ENCODE measurements at regions not wholly inside any gene's neighbourhood (a gene's known extent, or its start where the extent isn't known, plus 50 kb on each side); places are given as distances from the start of the nearest gene placed in this dataset.

GRCh38 chr7:49530481-49530880 is 243.0 kb upstream of the VWC2 start:
- TF ChIP-seq CTCF (conservative IDR thresholded peaks at IDR 0.05; ENCODE audit: low read depth, low read length) (no peak), MXI1 (IDR thresholded peaks at IDR 0.05; ENCODE audit: borderline replicate concordance, low read depth, low read length) (no peak), POLR2A (IDR thresholded peaks at IDR 0.05; ENCODE audit: low read depth, low read length) (no peak), MAFK (IDR thresholded peaks at IDR 0.05; ENCODE audit: low read depth, low read length) (no peak), CEBPB (IDR thresholded peaks at IDR 0.05; ENCODE audit: low read depth, low read length) (no peak), FOS (IDR thresholded peaks at IDR 0.05; ENCODE audit: low read depth, low read length) (no peak), RAD21 (IDR thresholded peaks at IDR 0.05; ENCODE audit: low read length) (no peak), RFX5 (IDR thresholded peaks at IDR 0.05; ENCODE audit: low read depth, low read length) (no peak)
- TF ChIP-seq, protein P1, sequence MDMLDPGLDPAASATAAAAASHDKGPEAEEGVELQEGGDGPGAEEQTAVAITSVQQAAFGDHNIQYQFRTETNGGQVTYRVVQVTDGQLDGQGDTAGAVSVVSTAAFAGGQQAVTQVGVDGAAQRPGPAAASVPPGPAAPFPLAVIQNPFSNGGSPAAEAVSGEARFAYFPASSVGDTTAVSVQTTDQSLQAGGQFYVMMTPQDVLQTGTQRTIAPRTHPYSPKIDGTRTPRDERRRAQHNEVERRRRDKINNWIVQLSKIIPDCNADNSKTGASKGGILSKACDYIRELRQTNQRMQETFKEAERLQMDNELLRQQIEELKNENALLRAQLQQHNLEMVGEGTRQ (IDR thresholded peaks at IDR 0.05; ENCODE audit: low read depth, low read length): no peak

All from IMR-90 (cell line).